IMR-90 (cell line): ENCODE measurements at regions not wholly inside any gene's neighbourhood (a gene's known extent, or its start where the extent isn't known, plus 50 kb on each side); places are given as distances from the start of the nearest gene placed in this dataset.

Experiments
- ATAC-seq: fragments of 200-7000 bp; cut with Tn5 transposase; 2 replicates; pipeline ENCODE4 v1.9.1; 2020; ENCODE audit warnings: low read depth, mild to moderate bottlenecking, moderate library complexity
- BruUV-seq: library from RNA; stranded (reverse); fragments of 400-500 nt; replicated peaks from 2 replicates; lab custom pipeline; 2021; lab: Mats Ljungman, UMichigan
- CTCF ChIA-PET: fragments of 300-600 bp; formaldehyde crosslinking; extraction: SDS; loops from one replicate; lab custom pipeline; 2021; ENCODE audit warnings: antibody characterized with exemption; lab: Yijun Ruan, JAX
- POLR2A ChIA-PET: fragments of 300-600 bp; sonication (Branson Sonifier 250); formaldehyde crosslinking; loops from one replicate; lab custom pipeline; 2022; ENCODE audit warnings: antibody characterized with exemption; ENCODE audit not compliant: unreplicated experiment; lab: Charles Lee
- DNase-seq: peaks from one replicate; pipeline ENCODE4 v3.0.0; 2013
- H2AFZ ChIP-seq: replicated peaks from 2 replicates; pipeline ENCODE3; 2013; ENCODE audit warnings: low read length, mild to moderate bottlenecking; ENCODE audit not compliant: poor library complexity
- H2AK5ac ChIP-seq: 2 replicates; pipeline ENCODE4 v1.6.1; 2013; ENCODE audit warnings: low read depth, low read length, inconsistent platforms
- H2AK9ac ChIP-seq: replicated peaks from 2 replicates; pipeline ENCODE3; 2013; ENCODE audit warnings: mild to moderate bottlenecking, low read depth, low read length, moderate library complexity; ENCODE audit not compliant: poor library complexity
- H2BK120ac ChIP-seq: 2 replicates; pipeline ENCODE4 v1.6.1; 2013; ENCODE audit warnings: low read depth, low read length, inconsistent platforms
- H2BK15ac ChIP-seq: 3 replicates; pipeline ENCODE4 v1.6.1; 2013; ENCODE audit warnings: low read depth, low read length, inconsistent platforms
- H2BK20ac ChIP-seq: 2 replicates; pipeline ENCODE4 v1.6.1; 2013; ENCODE audit warnings: low read depth, mild to moderate bottlenecking, inconsistent platforms, low read length, moderate library complexity
- H2BK5ac ChIP-seq: 2 replicates; pipeline ENCODE4 v1.6.1; 2013; ENCODE audit warnings: mild to moderate bottlenecking, low read depth, low read length, inconsistent platforms; ENCODE audit not compliant: poor library complexity, severe bottlenecking
- H3K14ac ChIP-seq: replicated peaks from 2 replicates; pipeline ENCODE4 v1.6.1; 2013; ENCODE audit warnings: low read depth, low read length, inconsistent platforms
- H3K18ac ChIP-seq: 2 replicates; pipeline ENCODE4 v1.6.1; 2013; ENCODE audit warnings: low read depth, low read length, control low read depth
- H3K23ac ChIP-seq: 2 replicates; pipeline ENCODE4 v1.6.1; 2013; ENCODE audit warnings: low read depth, low read length, inconsistent platforms
- H3K27ac ChIP-seq: 2 replicates; pipeline ENCODE4 v1.5.1; 2013; ENCODE audit warnings: mild to moderate bottlenecking, control low read depth, low read length; ENCODE audit not compliant: insufficient read depth
- H3K27me3 ChIP-seq: 2 replicates; pipeline ENCODE4 v1.6.1; 2013; ENCODE audit warnings: low read length; ENCODE audit not compliant: control insufficient read depth, insufficient read depth
- H3K36me3 ChIP-seq: 2 replicates; pipeline ENCODE4 v1.6.1; 2013; ENCODE audit warnings: low read length, mixed read lengths; ENCODE audit not compliant: control insufficient read depth, insufficient read depth
- H3K4ac ChIP-seq: 2 replicates; pipeline ENCODE4 v1.6.1; 2013; ENCODE audit warnings: low read depth, low read length, inconsistent platforms
- H3K4me1 ChIP-seq: 2 replicates; pipeline ENCODE4 v1.6.1; 2013; ENCODE audit warnings: low read length, mixed read lengths; ENCODE audit not compliant: control insufficient read depth, insufficient read depth
- H3K4me2 ChIP-seq: 2 replicates; pipeline ENCODE4 v1.6.1; 2013; ENCODE audit warnings: low read depth, mild to moderate bottlenecking, control low read depth, low read length, moderate library complexity
- H3K4me3 ChIP-seq: 2 replicates; pipeline ENCODE4 v1.5.1; 2013; ENCODE audit warnings: low read depth, mild to moderate bottlenecking, control low read depth, low read length, moderate library complexity; ENCODE audit not compliant: insufficient read depth
- H3K56ac ChIP-seq: 2 replicates; pipeline ENCODE4 v1.6.1; 2013; ENCODE audit warnings: low read length, inconsistent platforms; ENCODE audit not compliant: insufficient read depth; ENCODE audit errors: extremely low read depth
- H3K79me1 ChIP-seq, 2 experiments: 2 replicates each; pipeline ENCODE4 v1.6.1; 2013; ENCODE audit warnings: low read length in 2 of 2, inconsistent platforms in 1 of 2, low read depth in 1 of 2
- H3K9ac ChIP-seq: 2 replicates; pipeline ENCODE4 v1.6.1; 2013; ENCODE audit warnings: low read depth, low read length, control low read depth
- H3K9me1 ChIP-seq: 2 replicates; pipeline ENCODE4 v1.6.1; 2013; ENCODE audit warnings: low read length, inconsistent platforms; ENCODE audit not compliant: insufficient read depth
- H3K9me3 ChIP-seq: 2 replicates; pipeline ENCODE4 v1.6.1; 2013; ENCODE audit warnings: low read length; ENCODE audit not compliant: control insufficient read depth, insufficient read depth
- H4K20me1 ChIP-seq: 2 replicates; pipeline ENCODE4 v1.6.1; 2013; ENCODE audit warnings: low read length, inconsistent platforms; ENCODE audit not compliant: insufficient read depth
- H4K5ac ChIP-seq: 2 replicates; pipeline ENCODE4 v1.6.1; 2013; ENCODE audit warnings: mild to moderate bottlenecking, low read depth, low read length, control low read depth
- H4K8ac ChIP-seq, 2 experiments: 2 replicates each; pipeline ENCODE4 v1.6.1; 2013; ENCODE audit warnings: low read depth in 2 of 2, low read length in 2 of 2, control low read depth in 1 of 2, inconsistent platforms in 1 of 2
- H4K91ac ChIP-seq: 2 replicates; pipeline ENCODE4 v1.6.1; 2013; ENCODE audit warnings: low read depth, low read length, inconsistent platforms; ENCODE audit not compliant: insufficient read depth
- CEBPB ChIP-seq: IDR thresholded peaks from 2 replicates; pipeline ENCODE4 v1.6.1; 2012; ENCODE audit warnings: low read depth, low read length, improper control_type of control experiment
- CHD1 ChIP-seq: IDR thresholded peaks from 2 replicates; pipeline ENCODE4 v1.6.1; 2012; ENCODE audit warnings: low read depth, low read length, improper control_type of control experiment
- ELK1 ChIP-seq: fragments of 150-350 bp; IDR thresholded peaks from 2 replicates; pipeline ENCODE4 v1.6.1; 2016; ENCODE audit warnings: low read depth, mild to moderate bottlenecking, low read length, moderate library complexity, borderline replicate concordance
- MAFK ChIP-seq: IDR thresholded peaks from 2 replicates; pipeline ENCODE4 v1.6.1; 2012; ENCODE audit warnings: low read depth, low read length, improper control_type of control experiment
- MXI1 ChIP-seq: IDR thresholded peaks from 2 replicates; pipeline ENCODE4 v1.6.1; 2012; ENCODE audit warnings: low read depth, mild to moderate bottlenecking, low read length, moderate library complexity, borderline replicate concordance
- NFE2L2 ChIP-seq: fragments of 150-350 bp; IDR thresholded peaks from 2 replicates; pipeline ENCODE4 v1.6.1; 2016; ENCODE audit warnings: low read depth, mild to moderate bottlenecking, low read length
- POLR2A ChIP-seq: IDR thresholded peaks from 2 replicates; pipeline ENCODE4 v1.6.1; 2012; ENCODE audit warnings: mild to moderate bottlenecking, low read depth, low read length
- RAD21 ChIP-seq: IDR thresholded peaks from 2 replicates; pipeline ENCODE4 v1.6.1; 2012; ENCODE audit warnings: low read length, improper control_type of control experiment
- RFX5 ChIP-seq: IDR thresholded peaks from 2 replicates; pipeline ENCODE4 v1.8.0; 2012; ENCODE audit warnings: low read depth, mild to moderate bottlenecking, low read length, moderate library complexity
- SMC3 ChIP-seq: fragments of 150-350 bp; IDR thresholded peaks from 2 replicates; pipeline ENCODE4 v1.6.1; 2016; ENCODE audit warnings: low read depth, mild to moderate bottlenecking, antibody characterized with exemption, low read length, moderate library complexity
- WGBS, 2 experiments: methylation state at CpG; one replicate each; pipeline versions ENCODE4 v1.1.5 to v1.1.7; 2013; ENCODE audit warnings: missing lambda C conversion rate in 2 of 2; ENCODE audit not compliant: insufficient read length in 1 of 2; ENCODE audit errors: extremely low coverage in 2 of 2; 5-methylcytosine and 5-hydroxymethylcytosine counted together
- dilution Hi-C: fragments of 300-500 bp; cut with HindIII; formaldehyde crosslinking; loops from one replicate; pipeline ENCODE4 v1.14.3; 2018; ENCODE audit warnings: low sequenced_read_pairs; ENCODE audit not compliant: unreplicated experiment
- in situ Hi-C: fragments of 300-500 bp; cut with MboI; formaldehyde crosslinking; loops from 3 replicates; pipeline ENCODE4 v1.14.3; 2019; ENCODE audit warnings: low sequenced_read_pairs, inconsistent platforms, mixed read lengths
- intact Hi-C: fragments of 100-400 bp; cut with micrococcal nuclease; formaldehyde crosslinking; loops from 2 replicates; pipeline ENCODE4 v1.10.0; 2022

GRCh38 chr15:94785091-94785490, 553.7 kb downstream of the MCTP2 start:
- Histone ChIP-seq H2BK15ac (no peak overlapping the region), H4K5ac (no peak overlapping the region), H3K9me1 (no peaks in the 10 kb centered on the region), H3K9me3 (peaks cover 7% of the 10 kb centered on the region), H4K8ac (no peak overlapping the region), H2AK9ac (no peak overlapping the region), H3K27ac (no peak overlapping the region), H3K9ac (no peak overlapping the region), H3K4me3 (no peak overlapping the region), H3K56ac (no peak overlapping the region), H2BK20ac (no peak overlapping the region), H3K36me3 (no peaks in the 10 kb centered on the region), H2BK120ac (no peak overlapping the region), H4K20me1 (no peaks in the 10 kb centered on the region), H3K14ac (no peak overlapping the region), H3K23ac (no peak overlapping the region), H3K4me2 (no peak overlapping the region), H2AFZ (no peak overlapping the region), H3K4ac (no peak overlapping the region), H3K18ac (no peak overlapping the region), H2BK5ac (no peak overlapping the region), H3K27me3 (no peaks in the 10 kb centered on the region), H3K79me1 (no peaks in the 10 kb centered on the region), H4K91ac (no peak overlapping the region), H2AK5ac (no peak overlapping the region), H3K4me1 (no peaks in the 10 kb centered on the region)
- in situ Hi-C loops, result no loop called here
- CTCF ChIA-PET, result no interaction called here
- BruUV-seq, result no TSS peak
- dilution Hi-C loops, result no loop called here
- TF ChIP-seq NFE2L2 (no peak), RAD21 (no peak), MAFK (no peak), MXI1 (no peak), RFX5 (no peak), CEBPB (no peak), CHD1 (no peak), SMC3 (no peak), POLR2A (no peak), ELK1 (no peak)
- intact Hi-C loops, result no loop called here
- DNase-seq (no peak), ATAC-seq (no peak)
- no CpG with 5 or more reads among the region's 2 CpGs for WGBS, 2 experiments
- POLR2A ChIA-PET, result no interaction called here
